Neuron (in vitro differentiated cells): ENCODE measurements at regions not wholly inside any gene's neighbourhood (a gene's known extent, or its start where the extent isn't known, plus 50 kb on each side); places are given as distances from the start of the nearest gene placed in this dataset.

Source experiments
- H2AFZ ChIP-seq: one replicate; pipeline ENCODE4 v1.6.1; 2013; ENCODE audit warnings: low read depth, mild to moderate bottlenecking, inconsistent platforms, low read length, moderate library complexity
- H3K27me3 ChIP-seq: one replicate; pipeline ENCODE4 v1.6.1; 2013; ENCODE audit warnings: low read length; ENCODE audit not compliant: insufficient read depth
- H3K36me3 ChIP-seq: one replicate; pipeline ENCODE4 v1.6.1; 2013; ENCODE audit warnings: low read length; ENCODE audit not compliant: insufficient read depth
- H3K4me1 ChIP-seq: one replicate; pipeline ENCODE4 v1.6.1; 2013; ENCODE audit warnings: low read length; ENCODE audit not compliant: insufficient read depth
- H3K4me3 ChIP-seq: 2 replicates; pipeline ENCODE4 v1.5.1; 2013; ENCODE audit warnings: mild to moderate bottlenecking, low read length, moderate library complexity
- H3K9me3 ChIP-seq: one replicate; pipeline ENCODE4 v1.6.1; 2013; ENCODE audit warnings: low read length

- Histone ChIP-seq H3K4me3 (no peak overlapping the region), H3K27me3 (no peaks in the 10 kb centered on the region), H3K9me3 (no peaks in the 10 kb centered on the region), H3K36me3 (no peaks in the 10 kb centered on the region), H3K4me1 (no peaks in the 10 kb centered on the region), H2AFZ (no peak overlapping the region)
These were observed 141.4 kb downstream of the VAPA start for GRCh38 chr18:10055125-10055750.

GRCh38 chr18:10056506-10056905 lies 142.7 kb downstream of the VAPA start:
- H3K27me3 ChIP-seq, result no peaks in the 10 kb centered on the region
- H3K9me3 ChIP-seq, result no peaks in the 10 kb centered on the region
- no peak overlapping the region for H2AFZ ChIP-seq
- H3K36me3 ChIP-seq, result no peaks in the 10 kb centered on the region
- H3K4me1 ChIP-seq, result peaks cover 1% of the 10 kb centered on the region
- H3K4me3 ChIP-seq, result no peak overlapping the region

- no peaks in the 10 kb centered on the region for H3K36me3 ChIP-seq
- peaks cover 9% of the 10 kb centered on the region for H3K4me1 ChIP-seq
- no peak overlapping the region for H2AFZ ChIP-seq
- no peaks in the 10 kb centered on the region for H3K27me3 ChIP-seq
- H3K9me3 ChIP-seq, result no peaks in the 10 kb centered on the region
- H3K4me3 ChIP-seq, result no peak overlapping the region
These were observed 143.6 kb downstream of the VAPA start for GRCh38 chr18:10057401-10057893.

GRCh38 chr18:10057894-10058791 lies 144.3 kb downstream of the VAPA start:
- H3K4me3 ChIP-seq, result no peak overlapping the region
- H3K27me3 ChIP-seq, result no peaks in the 10 kb centered on the region
- peaks cover 15% of the 10 kb centered on the region for H3K4me1 ChIP-seq
- H3K9me3 ChIP-seq, result no peaks in the 10 kb centered on the region
- H3K36me3 ChIP-seq, result no peaks in the 10 kb centered on the region
- H2AFZ ChIP-seq, result no peak overlapping the region

GRCh38 chr18:10059610-10060468 lies 146.0 kb downstream of the VAPA start:
- H3K27me3 ChIP-seq, result no peaks in the 10 kb centered on the region
- no peaks in the 10 kb centered on the region for H3K9me3 ChIP-seq
- no peak overlapping the region for H3K4me3 ChIP-seq
- peaks cover 15% of the 10 kb centered on the region for H3K4me1 ChIP-seq
- no peaks in the 10 kb centered on the region for H3K36me3 ChIP-seq
- H2AFZ ChIP-seq, result no peak overlapping the region

DNA sequence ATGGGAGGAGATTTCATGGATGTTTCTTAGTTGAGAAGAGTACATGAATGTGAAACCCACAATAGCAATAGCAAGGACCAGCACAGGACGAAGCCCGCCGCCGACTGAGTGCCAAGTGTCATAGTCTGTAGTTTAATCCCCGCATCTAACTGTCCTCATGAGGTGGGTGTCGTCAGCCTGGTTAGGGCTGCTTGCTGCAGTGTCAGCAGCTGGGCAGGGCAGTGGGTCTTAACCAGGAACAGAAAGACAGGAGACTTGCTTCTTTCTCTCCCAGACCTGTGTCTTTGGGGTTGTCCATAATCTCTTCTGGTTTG lies 146.6 kb downstream of the VAPA start:
- Histone ChIP-seq H2AFZ (no peak overlapping the region), H3K4me1 (peaks cover 15% of the 10 kb centered on the region), H3K9me3 (no peaks in the 10 kb centered on the region), H3K4me3 (no peak overlapping the region), H3K36me3 (no peaks in the 10 kb centered on the region), H3K27me3 (no peaks in the 10 kb centered on the region)

DNA sequence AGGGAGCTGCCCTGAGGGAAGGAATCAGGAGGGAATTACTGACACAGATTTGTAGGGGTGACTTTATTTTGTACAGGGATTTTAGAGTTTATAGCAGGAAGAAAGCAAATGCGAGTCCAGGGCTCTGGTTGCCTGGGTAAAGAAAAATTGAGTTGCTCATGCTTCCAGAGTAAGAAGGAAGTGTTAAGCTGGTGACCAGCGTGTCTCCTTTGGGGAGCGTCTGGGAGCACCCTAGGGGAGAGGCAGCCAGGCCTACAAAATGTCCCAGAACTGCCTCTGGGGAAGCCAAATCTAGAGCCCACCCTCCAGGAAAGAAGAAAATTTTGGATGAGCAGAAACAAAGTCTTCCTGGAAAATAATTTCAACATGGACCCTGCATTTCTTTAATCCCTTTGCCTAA lies 147.0 kb downstream of the VAPA start:
- Histone ChIP-seq H2AFZ (no peak overlapping the region), H3K4me3 (no peak overlapping the region), H3K9me3 (no peaks in the 10 kb centered on the region), H3K36me3 (no peaks in the 10 kb centered on the region), H3K27me3 (no peaks in the 10 kb centered on the region), H3K4me1 (peaks cover 15% of the 10 kb centered on the region)

GRCh38 chr18:10061566-10062140 lies 147.8 kb downstream of the VAPA start:
- no peaks in the 10 kb centered on the region for H3K36me3 ChIP-seq
- peaks cover 15% of the 10 kb centered on the region for H3K4me1 ChIP-seq
- no peak overlapping the region for H2AFZ ChIP-seq
- no peaks in the 10 kb centered on the region for H3K9me3 ChIP-seq
- no peak overlapping the region for H3K4me3 ChIP-seq
- H3K27me3 ChIP-seq, result no peaks in the 10 kb centered on the region

- Histone ChIP-seq H2AFZ (no peak overlapping the region), H3K27me3 (no peaks in the 10 kb centered on the region), H3K4me3 (no peak overlapping the region), H3K4me1 (peaks cover 15% of the 10 kb centered on the region), H3K36me3 (no peaks in the 10 kb centered on the region), H3K9me3 (no peaks in the 10 kb centered on the region)
These were observed 148.8 kb downstream of the VAPA start for GRCh38 chr18:10062302-10063300.

- no peak overlapping the region for H3K4me3 ChIP-seq
- H2AFZ ChIP-seq, result no peak overlapping the region
- no peaks in the 10 kb centered on the region for H3K27me3 ChIP-seq
- H3K4me1 ChIP-seq, result peaks cover 15% of the 10 kb centered on the region
- H3K9me3 ChIP-seq, result no peaks in the 10 kb centered on the region
- no peaks in the 10 kb centered on the region for H3K36me3 ChIP-seq
These were observed 149.7 kb downstream of the VAPA start for GRCh38 chr18:10063489-10063888.

DNA sequence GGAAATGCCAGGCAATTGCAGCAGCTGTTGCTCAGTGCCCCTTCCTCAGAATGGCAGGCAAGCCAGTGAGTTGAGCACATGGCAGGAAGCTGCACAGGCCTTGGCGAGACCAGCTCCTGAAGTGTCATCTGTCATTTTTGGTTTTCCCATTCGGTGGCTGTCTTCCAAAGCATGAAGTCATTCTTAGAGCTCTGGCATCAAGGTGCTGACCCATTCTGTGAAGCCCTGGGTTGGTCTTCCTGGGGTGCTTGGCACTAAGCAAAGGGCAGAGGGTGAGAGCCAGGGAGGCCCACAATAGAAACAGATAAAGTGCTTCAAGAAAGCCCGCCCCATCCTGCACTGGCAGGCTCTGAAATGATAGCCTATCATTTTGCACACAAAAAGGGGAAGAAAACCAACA lies 150.5 kb downstream of the VAPA start:
- Histone ChIP-seq H3K9me3 (no peaks in the 10 kb centered on the region), H3K4me1 (peaks cover 15% of the 10 kb centered on the region), H3K27me3 (no peaks in the 10 kb centered on the region)

GRCh38 chr18:10065296-10065695 lies 151.5 kb downstream of the VAPA start:
- H2AFZ ChIP-seq, result no peak overlapping the region
- no peaks in the 10 kb centered on the region for H3K36me3 ChIP-seq
- H3K4me3 ChIP-seq, result no peak overlapping the region
- peaks cover 19% of the 10 kb centered on the region for H3K4me1 ChIP-seq
- H3K9me3 ChIP-seq, result no peaks in the 10 kb centered on the region
- H3K27me3 ChIP-seq, result no peaks in the 10 kb centered on the region

More for the DNA sequence above, 150.5 kb downstream of the VAPA start:
- no peak overlapping the region for H2AFZ ChIP-seq
- H3K36me3 ChIP-seq, result no peaks in the 10 kb centered on the region
- no peak overlapping the region for H3K4me3 ChIP-seq
